ENCODE measurements at regions not wholly inside any gene's neighbourhood (a gene's known extent, or its start where the extent isn't known, plus 50 kb on each side); places are given as distances from the start of the nearest gene placed in this dataset.

- Histone ChIP-seq H3K36me3 (no peaks in the 10 kb centered on the region), H3K4me1 (peaks cover 2% of the 10 kb centered on the region), H3K27ac (no peak overlapping the region), H3K4me3 (no peak overlapping the region), H3K27me3 (peaks cover 8% of the 10 kb centered on the region), H3K9me3 (no peaks in the 10 kb centered on the region)
- WGBS, result 46% methylated on average over 4 of the region's 6 CpGs
- TF ChIP-seq POLR2A (IDR thresholded peaks at IDR 0.05), result no peak
- TF ChIP-seq EP300 (IDR thresholded peaks at IDR 0.05), result no peak
- no peak for TF ChIP-seq POLR2AphosphoS5 (IDR thresholded peaks at IDR 0.05)
- TF ChIP-seq, protein P1, sequence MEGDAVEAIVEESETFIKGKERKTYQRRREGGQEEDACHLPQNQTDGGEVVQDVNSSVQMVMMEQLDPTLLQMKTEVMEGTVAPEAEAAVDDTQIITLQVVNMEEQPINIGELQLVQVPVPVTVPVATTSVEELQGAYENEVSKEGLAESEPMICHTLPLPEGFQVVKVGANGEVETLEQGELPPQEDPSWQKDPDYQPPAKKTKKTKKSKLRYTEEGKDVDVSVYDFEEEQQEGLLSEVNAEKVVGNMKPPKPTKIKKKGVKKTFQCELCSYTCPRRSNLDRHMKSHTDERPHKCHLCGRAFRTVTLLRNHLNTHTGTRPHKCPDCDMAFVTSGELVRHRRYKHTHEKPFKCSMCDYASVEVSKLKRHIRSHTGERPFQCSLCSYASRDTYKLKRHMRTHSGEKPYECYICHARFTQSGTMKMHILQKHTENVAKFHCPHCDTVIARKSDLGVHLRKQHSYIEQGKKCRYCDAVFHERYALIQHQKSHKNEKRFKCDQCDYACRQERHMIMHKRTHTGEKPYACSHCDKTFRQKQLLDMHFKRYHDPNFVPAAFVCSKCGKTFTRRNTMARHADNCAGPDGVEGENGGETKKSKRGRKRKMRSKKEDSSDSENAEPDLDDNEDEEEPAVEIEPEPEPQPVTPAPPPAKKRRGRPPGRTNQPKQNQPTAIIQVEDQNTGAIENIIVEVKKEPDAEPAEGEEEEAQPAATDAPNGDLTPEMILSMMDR (IDR thresholded peaks at IDR 0.05), result no peak
- DNase-seq (ENCODE audit: low spot score in 2 of 2), result no peak
These were observed 93.4 kb downstream of the PTGR3 start for GRCh38 chr18:75115514-75115913.
